Fibroblast of the aortic adventitia (primary cell): ENCODE measurements at regions not wholly inside any gene's neighbourhood (a gene's known extent, or its start where the extent isn't known, plus 50 kb on each side); places are given as distances from the start of the nearest gene placed in this dataset.

Source experiments
- DNase-seq: peaks from one replicate; pipeline ENCODE4 v3.0.0-alpha.2; 2010; ENCODE audit warnings: low read depth
- H3K4me3 ChIP-seq: 2 replicates; pipeline ENCODE4 v1.5.1; 2011; ENCODE audit warnings: low read depth, mild to moderate bottlenecking, control low read depth, low read length, moderate library complexity
- TF ChIP-seq, protein P1 (sequence below): IDR thresholded peaks from 2 replicates; pipeline ENCODE4 v1.5.1; 2011; ENCODE audit warnings: mild to moderate bottlenecking, low read length, control low read depth, inconsistent platforms; ENCODE audit not compliant: insufficient read depth

DNA sequence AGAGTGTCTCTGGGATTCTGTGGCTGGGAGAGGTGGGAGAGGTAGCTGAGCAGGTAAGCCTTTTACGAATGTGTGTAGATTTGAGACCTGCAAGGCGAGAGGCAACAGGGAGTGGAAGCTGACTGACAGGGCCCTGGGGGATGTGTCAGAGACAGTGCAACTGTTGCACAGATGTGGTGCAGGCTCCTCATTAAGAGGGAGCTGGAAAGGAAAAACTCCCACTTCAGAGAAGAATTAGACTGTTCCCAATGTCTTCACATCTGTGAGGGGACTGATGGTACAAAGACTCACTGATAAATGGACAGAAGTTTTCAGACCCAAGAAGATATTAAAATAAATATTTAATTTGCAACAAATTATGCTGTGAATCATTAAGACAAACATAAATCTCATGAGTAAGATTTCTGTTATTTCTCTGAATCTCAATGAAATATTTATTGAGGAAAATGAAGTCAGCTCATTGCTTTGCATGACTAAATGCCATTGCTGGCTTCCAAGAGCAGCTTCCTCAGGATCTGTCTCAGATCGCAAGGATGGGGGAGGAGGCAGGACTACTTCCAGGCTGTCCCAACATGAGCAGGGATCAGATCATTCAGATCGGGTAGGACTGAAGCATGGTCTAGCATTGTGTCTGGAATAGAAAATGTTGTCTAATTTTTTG lies 127.3 kb upstream of the ROPN1 start:
- DNase-seq, result peak; percentile 33
- no peak overlapping the region for H3K4me3 ChIP-seq
- TF ChIP-seq, protein P1, sequence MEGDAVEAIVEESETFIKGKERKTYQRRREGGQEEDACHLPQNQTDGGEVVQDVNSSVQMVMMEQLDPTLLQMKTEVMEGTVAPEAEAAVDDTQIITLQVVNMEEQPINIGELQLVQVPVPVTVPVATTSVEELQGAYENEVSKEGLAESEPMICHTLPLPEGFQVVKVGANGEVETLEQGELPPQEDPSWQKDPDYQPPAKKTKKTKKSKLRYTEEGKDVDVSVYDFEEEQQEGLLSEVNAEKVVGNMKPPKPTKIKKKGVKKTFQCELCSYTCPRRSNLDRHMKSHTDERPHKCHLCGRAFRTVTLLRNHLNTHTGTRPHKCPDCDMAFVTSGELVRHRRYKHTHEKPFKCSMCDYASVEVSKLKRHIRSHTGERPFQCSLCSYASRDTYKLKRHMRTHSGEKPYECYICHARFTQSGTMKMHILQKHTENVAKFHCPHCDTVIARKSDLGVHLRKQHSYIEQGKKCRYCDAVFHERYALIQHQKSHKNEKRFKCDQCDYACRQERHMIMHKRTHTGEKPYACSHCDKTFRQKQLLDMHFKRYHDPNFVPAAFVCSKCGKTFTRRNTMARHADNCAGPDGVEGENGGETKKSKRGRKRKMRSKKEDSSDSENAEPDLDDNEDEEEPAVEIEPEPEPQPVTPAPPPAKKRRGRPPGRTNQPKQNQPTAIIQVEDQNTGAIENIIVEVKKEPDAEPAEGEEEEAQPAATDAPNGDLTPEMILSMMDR, result no peak

DNA sequence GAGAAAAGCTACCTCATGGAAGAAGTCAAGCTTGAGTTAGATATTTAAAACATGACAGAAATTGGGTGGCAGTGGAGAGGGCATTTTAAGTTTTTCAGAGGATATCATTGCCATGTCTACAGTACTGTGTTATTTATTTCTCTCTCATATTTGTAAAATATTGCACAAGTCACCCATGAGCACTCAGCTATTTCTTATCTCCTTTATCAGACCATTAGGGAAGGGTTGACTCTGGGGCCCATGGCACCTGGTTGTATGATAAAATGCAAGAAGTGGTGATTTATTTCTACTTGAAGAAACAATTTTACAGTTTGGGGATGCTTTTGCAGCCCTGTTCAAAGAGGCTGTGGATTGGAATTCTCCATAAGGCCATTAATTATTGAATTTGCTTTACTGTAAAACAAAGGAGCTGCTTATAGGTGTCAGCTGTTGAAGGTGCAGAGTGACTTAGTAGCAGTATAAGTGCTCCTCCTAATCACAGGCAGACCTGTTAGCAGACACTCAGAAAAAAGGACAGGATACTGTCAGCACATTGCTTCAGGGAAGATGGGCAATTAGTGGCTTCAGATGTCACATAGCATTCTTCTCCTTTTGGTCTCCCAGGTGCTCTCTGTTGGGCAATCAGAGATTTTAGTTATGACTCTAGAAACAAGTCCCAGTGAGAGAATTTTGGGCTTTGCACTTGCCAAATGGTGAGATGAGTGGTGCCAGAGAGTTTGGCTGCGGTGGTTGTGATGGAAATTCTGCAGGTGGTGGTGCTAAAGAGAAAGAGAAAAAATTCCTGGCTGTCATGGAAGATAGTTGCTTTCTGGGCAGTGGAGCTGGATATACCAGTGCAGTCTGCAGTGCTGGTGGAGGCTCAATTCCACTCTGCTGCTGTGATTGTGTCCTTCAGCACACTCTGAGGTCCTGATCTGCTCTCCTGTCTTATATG lies 129.7 kb upstream of the ROPN1 start:
- no peak overlapping the region for H3K4me3 ChIP-seq
- DNase-seq, result no peak
- TF ChIP-seq, protein P1, result no peak

DNA sequence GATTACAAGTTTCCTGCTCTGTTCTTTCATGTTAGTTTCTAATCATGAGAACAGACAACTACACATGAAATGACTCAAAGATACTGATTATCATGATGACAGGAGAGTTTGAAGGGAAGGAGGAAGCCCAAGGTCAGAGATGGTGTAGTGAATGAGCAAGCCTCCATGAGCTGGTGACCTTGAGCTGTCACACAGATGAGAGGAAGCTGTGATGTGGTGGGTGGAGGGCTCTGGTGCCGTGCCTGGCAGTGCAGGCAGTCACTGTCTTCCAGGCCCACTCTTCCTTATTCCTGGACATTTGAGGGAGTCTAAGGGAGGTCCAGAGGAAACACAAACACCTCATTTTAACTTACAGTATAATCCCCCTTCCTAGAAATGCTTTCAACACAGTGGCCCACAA lies 133.4 kb upstream of the ROPN1 start:
- H3K4me3 ChIP-seq, result no peak overlapping the region
- TF ChIP-seq, protein P1, result no peak

DNA sequence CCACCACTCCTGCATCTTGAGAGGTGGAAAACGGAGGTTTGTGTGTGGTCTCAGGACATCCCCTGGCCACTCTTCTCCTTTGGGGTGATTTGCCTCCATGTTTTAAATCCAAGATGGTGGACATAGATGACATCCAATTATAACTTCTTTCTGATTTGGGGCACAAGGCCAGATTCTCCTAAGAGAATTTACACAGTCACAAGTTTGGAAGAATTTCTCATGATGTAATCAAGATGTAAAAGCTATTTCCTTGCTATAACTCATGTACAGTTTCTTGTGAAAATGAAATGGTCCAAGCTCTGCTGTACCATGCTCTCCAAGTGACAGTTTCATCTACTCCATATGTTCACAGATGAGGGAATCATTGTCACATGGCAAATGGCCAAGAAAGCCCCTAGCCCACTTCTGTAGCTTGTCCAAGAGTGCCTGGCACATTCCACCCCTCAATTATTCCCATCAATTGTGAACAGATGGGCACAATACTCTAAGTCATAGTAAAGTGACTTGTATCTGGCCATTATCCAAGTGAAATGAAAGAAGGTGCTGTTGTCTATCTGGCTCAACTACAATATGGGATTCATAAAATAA lies 134.6 kb upstream of the ROPN1 start:
- DNase-seq, result no peak
- no peak overlapping the region for H3K4me3 ChIP-seq
- TF ChIP-seq, protein P1, result no peak

More for the DNA sequence above, 133.4 kb upstream of the ROPN1 start:
- no peak for DNase-seq

DNA sequence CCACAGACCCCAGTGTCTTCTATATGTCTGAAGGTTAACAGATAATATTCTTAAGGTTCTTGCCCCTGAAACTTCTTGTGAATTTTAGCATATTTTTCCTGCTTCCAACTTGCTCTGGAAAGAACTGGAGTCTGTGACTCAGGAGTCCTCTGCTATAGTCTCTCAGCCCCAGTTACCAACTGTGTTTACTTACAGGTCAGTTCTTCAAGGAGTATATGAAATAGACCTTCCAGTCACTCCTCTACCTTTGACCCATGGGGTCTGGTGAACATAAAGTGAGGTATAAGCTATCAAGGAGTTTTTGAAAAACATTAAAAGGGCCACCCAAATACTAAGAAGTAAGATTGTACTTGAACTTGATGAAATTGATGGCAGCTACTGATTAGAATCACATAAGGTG lies 139.2 kb upstream of the ROPN1 start:
- H3K4me3 ChIP-seq, result no peak overlapping the region
- no peak for DNase-seq
- TF ChIP-seq, protein P1, result no peak

DNA sequence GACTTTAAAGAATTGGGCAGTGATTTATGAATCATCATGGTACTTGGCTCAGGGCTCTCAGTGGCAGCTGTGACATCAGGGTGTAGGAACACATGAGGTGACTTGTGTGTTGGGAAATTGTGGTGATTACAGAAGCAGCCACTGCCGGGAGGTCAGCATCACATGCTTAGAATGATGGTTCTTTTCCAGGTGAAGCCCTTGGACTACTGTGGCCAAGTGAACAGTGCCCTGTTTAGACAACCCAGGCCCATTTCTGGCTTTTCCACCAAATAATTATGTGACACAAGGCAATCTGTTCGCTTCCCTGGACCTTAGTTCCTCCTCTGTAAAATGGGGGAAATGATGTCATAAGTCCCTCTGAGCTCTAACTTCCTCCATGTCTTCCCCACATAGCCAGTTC lies 139.7 kb upstream of the ROPN1 start:
- DNase-seq, result no peak
- no peak overlapping the region for H3K4me3 ChIP-seq
- TF ChIP-seq, protein P1, result no peak
